GM18508 (cell line): ENCODE measurements at regions not wholly inside any gene's neighbourhood (a gene's known extent, or its start where the extent isn't known, plus 50 kb on each side); places are given as distances from the start of the nearest gene placed in this dataset.
"Not testable (repeated sequence)": the region's sequence is repeated elsewhere in the genome, so short reads cannot be mapped to it uniquely, and the experiment has no call there.

Source experiments
- ATAC-seq: cut with Tn5 transposase; IDR thresholded peaks from one replicate; pipeline ENCODE4 v1.9.1; 2021; ENCODE audit warnings: moderate number of reproducible peaks; ENCODE audit not compliant: insufficient read depth, unreplicated experiment

DNA sequence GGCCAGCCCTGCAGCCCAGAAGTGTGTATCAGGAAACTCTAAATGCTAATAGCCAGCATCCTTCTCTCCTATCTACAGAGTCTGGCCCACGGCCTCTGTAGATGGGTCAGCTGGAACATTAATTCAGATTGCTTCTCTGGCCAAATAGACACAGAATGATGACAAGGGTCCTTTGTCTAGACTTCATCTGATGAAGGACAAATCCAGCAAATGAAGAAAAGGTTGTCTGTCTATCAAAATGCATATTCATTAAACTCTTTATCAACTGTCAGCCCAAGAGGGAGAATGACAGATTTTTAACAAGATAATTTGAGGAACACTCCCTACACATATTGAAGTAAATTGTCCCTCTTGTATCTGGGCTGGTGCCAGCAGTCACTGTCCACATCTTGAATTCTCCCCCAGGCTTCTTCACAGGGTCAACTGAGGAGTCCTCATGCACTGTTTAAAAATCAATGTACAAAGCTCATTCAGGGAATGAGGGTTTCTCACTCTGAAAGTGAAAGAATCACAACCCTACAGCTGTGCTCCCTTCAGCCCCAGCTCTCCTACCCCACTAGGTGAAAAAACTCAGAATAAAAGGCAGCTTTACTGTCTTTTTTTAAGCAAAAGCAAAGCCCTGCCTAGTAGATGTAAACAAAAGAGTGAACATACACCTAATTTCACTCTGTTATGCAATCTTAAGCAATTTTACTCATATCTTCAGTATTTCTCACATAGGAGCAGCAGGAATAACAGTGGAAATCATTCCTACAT lies 507.7 kb downstream of the IGSF11 start:
- ATAC-seq, result peak; percentile 85

DNA sequence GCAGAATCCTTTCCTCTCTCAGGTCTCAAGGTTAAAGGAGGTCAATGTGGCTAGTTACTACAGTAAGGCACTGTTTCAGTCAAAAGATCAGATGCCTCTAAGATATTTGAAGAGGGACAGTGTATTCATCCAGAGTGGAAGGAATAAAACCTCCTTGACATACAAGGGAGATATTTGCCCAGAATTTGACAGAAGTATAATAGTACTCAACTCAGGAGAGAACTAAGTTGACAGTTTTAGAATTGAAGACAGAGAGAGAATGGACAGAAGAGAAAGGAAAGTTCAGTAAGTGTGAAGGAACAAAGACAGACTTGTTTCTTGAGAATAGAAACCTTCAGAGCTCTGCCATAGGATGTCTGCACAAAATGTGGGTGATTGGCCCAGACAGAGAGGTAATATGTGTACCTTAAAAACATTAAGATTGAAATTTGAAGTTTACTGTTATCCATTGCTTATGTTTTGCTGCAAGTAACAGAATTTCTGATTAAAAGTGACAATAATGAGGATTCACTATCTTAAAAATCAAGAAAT lies 507.1 kb downstream of the IGSF11 start:
- ATAC-seq, result no peak

DNA sequence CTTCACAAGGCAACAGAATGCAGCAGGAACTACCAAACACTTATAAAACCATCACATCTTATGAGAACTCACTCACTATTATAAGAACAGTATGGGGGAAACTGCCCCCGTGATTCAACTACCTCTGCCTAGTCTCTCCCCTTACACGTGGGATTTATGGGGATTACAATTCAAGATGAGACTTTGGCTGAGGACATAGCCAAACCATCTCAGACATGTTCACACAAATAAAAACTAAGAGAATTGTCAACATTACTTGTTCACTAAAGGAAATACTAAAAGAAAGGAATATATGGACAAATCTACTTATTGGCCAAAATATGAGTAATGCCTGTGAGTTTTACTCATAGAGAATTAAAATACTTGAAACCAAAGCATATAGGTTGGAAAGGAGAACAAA lies 505.1 kb downstream of the IGSF11 start:
- no peak for ATAC-seq

DNA sequence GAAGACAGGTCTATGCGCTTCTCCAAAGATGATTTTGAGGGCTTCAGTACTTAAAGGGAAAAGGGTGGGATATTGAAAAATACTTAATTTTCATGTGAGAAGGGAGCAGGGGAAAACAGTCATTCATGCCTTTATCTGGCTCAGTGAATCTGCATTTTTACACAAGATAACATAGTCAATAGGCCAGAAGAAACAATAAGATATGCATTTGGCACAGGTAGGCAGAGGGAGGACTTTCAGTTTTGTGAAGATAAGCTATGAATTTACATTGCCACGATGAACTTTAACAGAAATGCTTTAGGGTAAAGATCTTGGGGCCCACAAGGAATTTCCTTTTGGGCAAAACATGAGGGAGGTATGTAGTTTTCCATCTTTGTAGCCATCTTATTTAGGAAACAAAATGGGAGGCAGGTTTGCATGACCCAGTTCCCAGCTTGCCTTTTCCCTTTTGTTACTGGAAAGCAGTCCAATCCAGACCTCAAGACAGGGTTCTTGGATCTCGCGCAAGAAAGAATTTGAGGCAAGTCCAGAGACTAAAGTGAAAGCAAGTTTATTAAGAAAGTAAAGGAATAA lies 504.2 kb downstream of the IGSF11 start:
- no peak for ATAC-seq

DNA sequence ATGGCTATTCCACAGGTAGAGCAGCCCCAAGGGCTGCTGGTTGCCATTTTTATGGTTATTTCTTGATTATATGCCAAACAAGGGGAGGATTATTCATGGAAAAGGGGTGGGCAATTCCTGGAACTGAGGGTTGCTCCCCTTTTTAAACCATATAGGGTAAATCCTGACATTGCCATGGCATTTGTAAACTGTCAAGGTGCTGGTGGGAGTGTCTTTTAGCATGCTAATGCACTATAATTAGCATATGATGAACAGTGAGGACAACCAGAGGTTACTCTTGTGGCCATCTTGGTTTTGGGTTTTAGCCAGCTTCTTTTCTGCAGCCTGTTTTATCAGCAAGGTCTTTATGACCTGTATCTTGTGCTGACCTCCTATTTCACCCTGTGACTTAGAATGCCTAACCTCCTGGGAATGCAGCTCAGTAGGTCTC lies 503.7 kb downstream of the IGSF11 start:
- not testable (repeated sequence) for ATAC-seq

DNA sequence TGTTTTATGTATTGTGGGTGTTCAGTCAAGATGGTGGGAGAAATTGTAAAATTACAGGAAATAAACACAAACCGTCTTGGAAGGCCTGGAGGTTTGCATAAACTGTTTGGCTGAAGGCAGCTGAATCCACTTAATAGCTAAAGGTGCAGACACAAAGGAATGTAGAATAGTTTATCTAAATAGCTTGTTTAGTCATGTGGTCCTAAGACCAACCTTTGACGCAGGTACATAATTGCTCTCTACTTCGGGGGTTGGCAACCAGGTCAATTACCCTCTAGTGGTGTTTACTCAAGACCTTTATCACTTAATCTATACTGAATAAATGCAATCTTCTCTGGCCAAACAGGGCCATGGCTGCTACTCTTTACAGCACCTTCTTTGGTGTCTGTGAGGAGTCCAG lies 502.8 kb downstream of the IGSF11 start:
- ATAC-seq, result no peak

DNA sequence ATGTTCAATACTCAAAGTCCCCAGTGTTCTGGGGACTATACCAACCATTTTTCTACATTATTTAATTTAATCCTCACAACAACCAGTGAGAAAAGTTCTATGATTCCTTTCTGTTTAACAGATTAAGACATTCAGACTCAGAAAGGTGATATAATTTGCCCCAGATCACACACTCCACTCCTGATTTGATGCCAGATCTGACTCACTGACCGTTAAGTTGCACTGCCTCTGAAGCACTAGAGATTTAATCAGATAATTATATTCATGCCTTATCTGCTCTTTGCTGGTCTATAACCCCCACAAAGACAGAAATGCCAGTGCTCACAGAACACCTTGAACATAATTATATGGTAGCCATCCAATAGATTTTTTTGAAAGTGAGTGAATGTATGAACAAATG lies 501.0 kb downstream of the IGSF11 start:
- ATAC-seq, result no peak

DNA sequence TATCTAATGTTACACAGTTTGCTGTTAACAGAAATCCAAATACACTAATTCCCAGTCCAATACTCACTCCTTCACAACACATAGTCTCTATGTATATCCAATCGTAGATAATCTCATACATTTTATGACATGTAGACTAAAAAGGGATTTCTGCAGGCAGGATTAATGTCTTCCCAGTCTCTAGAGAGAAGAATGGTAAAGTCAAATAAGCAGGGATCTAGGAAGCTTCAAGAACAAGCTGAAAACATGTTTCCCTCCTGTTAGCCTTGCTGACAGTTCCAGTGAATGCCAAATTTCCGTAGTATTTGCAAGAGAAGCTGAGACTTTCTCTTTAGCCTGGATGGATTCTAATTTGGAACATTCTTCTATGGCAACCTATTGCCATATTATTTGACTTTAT lies 500.1 kb downstream of the IGSF11 start:
- ATAC-seq, result no peak

DNA sequence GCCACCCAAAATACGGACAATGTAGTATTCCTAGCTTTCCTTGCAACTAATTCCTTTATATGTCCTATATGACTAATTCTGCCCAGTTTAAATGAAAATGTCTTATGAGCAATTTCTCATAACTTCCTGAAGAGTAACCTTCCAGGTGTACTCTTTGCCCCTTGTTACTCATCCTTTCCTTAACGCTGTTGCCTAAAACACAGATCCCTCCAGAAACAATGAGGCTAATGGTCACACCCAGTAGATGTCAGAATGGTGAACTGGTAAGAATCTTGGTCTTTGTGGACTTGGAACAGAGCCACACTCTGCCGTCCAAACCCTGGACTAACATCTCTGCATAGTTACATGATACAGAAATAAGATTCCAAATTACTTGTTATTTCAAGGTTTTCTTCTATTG lies 497.9 kb downstream of the IGSF11 start:
- ATAC-seq, result no peak

DNA sequence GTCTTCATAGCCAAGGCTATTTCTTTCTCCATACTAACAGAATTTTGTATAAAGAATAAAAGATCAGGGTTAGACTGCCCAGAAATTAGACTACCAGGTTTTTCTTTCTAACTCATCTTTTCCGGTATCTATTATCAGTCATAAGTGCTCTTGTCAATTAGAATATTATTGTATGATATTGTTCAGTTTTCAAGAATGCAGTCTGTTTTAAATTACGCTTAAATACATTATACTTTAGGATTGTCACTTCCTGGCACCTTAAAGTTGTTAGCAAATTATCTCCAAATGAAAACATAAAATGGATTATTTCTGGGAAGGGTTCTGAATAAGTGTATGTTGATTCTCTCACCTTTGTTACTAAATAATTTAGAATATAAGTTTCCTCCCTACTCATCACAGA lies 497.2 kb downstream of the IGSF11 start:
- ATAC-seq, result no peak

DNA sequence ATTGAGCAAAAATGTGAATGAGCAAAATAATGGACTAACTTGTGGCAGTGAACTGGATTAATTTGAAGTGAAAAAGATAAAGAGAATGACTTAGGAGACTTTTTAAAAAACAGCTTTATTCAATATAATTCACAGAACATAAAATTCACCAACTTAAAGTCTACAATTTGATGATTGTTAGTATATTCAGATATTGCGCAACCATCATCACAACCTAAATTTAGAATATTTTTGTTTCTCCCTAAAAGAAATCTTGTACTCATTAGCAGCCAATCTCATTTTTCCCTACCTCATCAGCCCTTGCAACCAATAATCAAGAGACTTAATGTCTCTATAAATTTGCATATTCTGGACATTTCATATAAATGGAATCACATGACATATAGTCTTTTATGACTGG lies 496.5 kb downstream of the IGSF11 start:
- ATAC-seq, result no peak

DNA sequence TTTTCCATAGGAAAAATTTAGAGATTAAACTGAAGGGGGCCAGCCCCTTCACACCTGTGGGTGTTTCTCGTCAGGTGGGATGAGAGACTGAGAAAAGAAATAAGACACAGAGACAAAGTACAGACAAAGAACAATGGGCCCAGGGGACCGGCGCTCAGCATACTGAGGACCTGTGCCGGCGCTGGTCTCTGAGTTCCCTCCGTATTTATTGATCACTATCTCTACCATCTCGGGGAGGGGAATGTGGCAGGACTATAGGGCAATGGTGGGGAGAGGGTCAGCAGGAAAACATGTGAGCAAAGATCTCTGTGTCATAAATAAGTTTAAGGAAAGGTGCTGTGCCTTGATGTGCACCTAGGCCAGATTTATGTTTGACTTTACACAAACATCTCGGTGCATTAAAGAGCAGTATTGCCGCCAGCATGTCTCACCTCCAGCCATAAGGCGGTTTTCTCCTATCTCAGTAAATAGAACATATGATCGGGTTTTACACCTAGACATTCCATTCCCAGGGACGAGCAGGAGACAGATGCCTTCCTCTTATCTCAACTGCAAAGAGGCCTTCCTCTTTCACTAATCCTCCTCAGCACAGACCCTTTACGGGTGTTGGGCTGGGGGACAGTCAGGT lies 494.7 kb downstream of the IGSF11 start:
- ATAC-seq, result not testable (repeated sequence)

DNA sequence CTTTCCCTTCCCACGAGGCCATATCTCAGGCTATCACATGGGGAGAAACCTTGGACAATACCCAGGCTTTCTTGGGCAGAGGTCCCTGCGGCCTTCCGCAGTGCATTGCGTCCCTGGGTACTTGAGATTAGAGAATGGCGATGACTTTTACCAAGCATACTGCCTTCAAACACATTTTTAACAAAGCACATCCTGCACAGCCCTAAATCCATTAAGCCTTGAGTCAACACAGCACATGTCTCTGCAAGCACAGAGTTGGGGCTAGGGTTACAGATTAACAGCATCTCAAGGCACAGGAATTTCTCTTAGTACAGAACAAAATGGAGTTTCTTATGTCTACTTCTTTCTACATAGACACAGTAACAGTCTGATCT lies 494.2 kb downstream of the IGSF11 start:
- ATAC-seq, result not testable (repeated sequence)

DNA sequence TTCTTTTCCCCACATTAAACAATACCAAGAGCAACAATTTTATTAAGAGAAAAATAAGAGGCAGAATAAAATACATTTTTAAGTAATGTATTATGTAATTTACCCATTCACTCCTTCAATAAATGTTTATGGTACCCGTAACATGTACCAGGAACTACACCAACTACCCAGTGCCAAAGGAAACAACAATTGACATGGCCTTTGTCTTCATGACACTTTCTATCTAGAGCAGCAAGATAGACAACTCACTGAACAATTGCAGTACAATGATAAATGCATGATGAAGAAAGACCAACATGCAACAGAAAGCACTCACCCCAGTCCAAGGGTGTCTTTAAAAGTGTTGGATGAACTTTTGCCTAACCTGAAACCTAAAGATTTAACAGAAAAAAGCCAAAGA lies 493.8 kb downstream of the IGSF11 start:
- ATAC-seq, result no peak

DNA sequence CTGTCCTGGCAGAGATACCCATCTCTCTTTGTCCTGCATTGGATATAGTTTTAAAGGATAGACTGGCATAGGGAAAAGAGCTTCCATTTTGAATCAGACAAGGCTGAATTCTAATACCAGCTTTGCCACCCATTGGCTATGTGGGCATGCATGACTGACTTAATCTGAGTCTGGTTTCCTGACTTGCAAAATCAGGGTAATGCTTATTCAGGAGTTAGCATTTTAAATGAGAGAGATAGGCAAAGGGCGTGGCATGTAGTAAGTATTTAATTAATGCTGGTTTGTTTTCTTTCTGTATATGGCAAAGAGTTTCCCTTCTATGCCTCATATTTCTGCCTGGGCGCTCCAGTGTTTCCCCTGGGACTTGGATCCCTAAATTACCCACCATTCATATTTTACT lies 492.9 kb downstream of the IGSF11 start:
- ATAC-seq, result no peak

DNA sequence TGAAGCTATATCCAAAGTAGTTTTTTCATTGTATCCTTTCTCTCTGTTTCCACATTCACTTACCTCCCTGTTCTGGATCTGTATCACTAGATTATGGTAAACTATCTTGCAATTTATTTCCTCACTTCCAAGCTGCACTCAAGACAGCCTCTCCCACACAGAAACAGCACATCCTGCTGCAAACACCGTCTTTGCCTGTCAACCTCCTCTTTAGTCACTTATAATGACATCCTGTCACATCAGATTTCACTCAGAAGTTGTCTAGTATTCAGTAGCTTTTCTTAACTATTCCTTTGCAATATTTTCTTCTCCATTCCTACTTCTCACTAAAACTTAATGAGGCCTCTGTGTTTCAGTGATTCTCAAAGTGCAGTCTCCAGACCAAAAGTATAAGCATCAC lies 490.8 kb downstream of the IGSF11 start:
- no peak for ATAC-seq

DNA sequence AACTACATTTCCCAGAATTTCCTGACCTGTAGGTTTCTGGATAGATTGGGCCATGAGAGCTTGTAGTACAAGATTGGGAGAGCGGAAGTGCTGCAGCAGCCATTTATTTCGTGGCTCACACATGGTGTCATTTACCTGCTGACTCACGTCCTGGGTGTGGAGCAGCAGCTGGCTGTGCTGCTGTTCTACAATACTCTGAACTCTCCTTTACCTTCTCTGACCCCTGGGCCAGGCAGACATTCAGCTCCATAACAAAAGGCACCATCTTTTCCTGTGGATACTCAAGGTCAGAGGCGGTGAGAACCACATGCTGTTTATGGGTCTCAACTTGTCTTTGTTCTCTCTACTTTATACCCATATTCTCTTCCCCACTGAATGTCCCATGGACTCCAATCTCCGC lies 490.2 kb downstream of the IGSF11 start:
- ATAC-seq, result no peak

DNA sequence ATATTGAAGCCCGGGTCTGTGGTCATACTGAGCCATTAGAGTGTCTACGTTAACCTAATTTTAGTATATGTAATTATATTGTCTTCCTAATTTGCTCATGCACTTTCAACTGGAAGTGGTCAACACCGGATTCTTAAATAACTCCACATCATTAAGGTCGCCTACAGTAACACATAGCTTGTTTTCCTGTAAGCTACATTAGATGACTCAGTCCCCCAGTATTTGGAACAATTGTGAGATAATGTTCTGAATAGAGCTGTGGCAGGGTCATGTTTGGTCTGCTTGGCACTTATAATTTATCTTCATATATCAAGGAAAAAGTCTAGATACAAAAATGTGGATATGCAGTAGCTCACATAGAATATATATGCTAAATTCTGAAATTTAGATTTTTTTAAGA lies 486.2 kb downstream of the IGSF11 start:
- no peak for ATAC-seq

DNA sequence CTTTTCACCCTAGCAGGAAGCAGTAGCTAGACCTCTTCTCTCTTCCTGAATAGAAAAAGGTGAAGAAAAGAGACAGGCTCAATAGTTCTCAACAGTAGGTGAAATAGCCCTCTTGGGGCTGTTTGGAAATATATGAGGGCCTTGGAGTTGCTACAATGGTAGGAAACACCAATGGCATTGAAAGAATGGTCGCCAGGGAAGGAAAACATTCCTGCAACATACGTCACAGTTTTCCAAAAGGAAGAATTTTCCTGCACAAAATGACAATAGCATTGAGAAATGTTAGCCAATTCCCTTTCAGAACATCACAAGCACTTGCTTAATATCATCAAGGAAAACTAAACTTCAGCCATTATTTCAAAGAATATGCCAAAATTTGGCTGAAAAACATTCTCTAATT lies 484.5 kb downstream of the IGSF11 start:
- ATAC-seq, result no peak

DNA sequence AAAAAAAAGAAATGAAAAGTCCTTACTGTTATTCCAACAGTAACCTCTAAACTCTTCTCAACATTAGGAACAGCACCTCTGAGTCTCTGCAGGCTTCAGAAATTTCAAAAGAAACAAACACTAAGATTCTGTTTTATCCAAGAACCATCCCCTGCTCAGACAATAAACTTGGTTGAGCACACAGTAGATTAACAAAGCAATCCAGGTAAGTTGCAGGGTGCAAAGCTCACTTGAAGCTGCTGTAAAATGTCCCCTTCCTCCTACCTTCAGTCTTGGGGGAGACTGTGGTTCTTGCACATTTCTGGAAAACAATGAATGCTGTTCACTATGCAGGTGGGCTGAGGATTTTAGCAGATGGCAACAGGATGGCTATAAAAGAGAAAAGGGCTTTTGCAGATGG lies 484.1 kb downstream of the IGSF11 start:
- no peak for ATAC-seq

DNA sequence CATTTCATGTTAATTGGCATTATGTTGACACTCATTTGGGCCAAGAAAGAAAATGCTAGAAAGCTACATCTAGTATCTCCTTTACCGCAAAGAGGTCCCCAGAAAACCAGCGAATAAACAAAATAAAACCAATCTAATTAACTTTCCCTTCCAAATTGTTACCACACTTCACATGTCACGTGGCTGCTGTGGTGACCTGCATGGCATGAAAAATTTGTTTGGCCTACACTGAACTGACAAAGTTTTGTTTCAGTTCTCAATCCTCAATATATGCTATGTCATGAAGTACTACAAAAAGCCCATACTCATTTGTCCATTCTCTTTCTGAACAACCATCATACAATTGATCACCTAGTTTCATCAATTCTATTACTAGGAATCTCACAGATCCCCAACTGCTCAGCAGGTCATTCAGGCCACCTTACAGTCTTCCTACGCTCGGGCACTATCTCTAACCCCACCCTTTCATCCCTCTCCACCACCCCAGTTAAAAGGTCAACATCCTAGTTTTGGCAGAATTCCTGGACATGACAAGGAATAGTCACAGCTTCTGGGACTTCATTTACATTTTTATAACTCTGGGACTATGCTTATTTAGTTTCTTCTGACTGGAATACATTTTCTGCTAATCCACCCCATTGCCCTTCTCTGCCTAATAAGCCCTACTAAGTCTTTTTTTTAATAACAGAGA lies 480.4 kb downstream of the IGSF11 start:
- no peak for ATAC-seq
